Ishikawa (cell line): ENCODE measurements at regions not wholly inside any gene's neighbourhood (a gene's known extent, or its start where the extent isn't known, plus 50 kb on each side); places are given as distances from the start of the nearest gene placed in this dataset.

Experiments
- CEBPB ChIP-seq: IDR thresholded peaks from 2 replicates; pipeline ENCODE4 v1.6.1; 2012
- CREB1 ChIP-seq: IDR thresholded peaks from 2 replicates; pipeline ENCODE4 v1.6.1; 2012; ENCODE audit warnings: low read depth
- EGR1 ChIP-seq: IDR thresholded peaks from 2 replicates; pipeline ENCODE4 v1.6.1; 2012
- EP300 ChIP-seq: IDR thresholded peaks from 2 replicates; pipeline ENCODE4 v1.6.1; 2012; ENCODE audit warnings: borderline replicate concordance
- FOXM1 ChIP-seq: IDR thresholded peaks from 2 replicates; pipeline ENCODE4 v1.6.1; 2012; ENCODE audit warnings: low read depth, borderline replicate concordance
- MAX ChIP-seq: IDR thresholded peaks from 2 replicates; pipeline ENCODE4 v1.6.1; 2012
- NFIC ChIP-seq: IDR thresholded peaks from 2 replicates; pipeline ENCODE4 v1.6.1; 2012
- RAD21 ChIP-seq: IDR thresholded peaks from 2 replicates; pipeline ENCODE4 v1.6.1; 2012; ENCODE audit warnings: low read depth
- REST ChIP-seq: IDR thresholded peaks from 2 replicates; pipeline ENCODE4 v1.6.1; 2012; ENCODE audit warnings: low read depth, mild to moderate bottlenecking
- TAF1 ChIP-seq: IDR thresholded peaks from 2 replicates; pipeline ENCODE4 v1.6.1; 2012; ENCODE audit warnings: low read depth, mild to moderate bottlenecking
- TCF12 ChIP-seq: IDR thresholded peaks from 2 replicates; pipeline ENCODE4 v1.6.1; 2012; ENCODE audit warnings: low read depth
- TEAD4 ChIP-seq: IDR thresholded peaks from 2 replicates; pipeline ENCODE4 v1.6.1; 2012
- USF1 ChIP-seq: IDR thresholded peaks from 2 replicates; pipeline ENCODE4 v1.6.1; 2012
- YY1 ChIP-seq: IDR thresholded peaks from 2 replicates; pipeline ENCODE4 v1.6.1; 2012; ENCODE audit warnings: low read depth
- ZBTB7A ChIP-seq: IDR thresholded peaks from 2 replicates; pipeline ENCODE4 v1.6.1; 2012; ENCODE audit warnings: low read depth

DNA sequence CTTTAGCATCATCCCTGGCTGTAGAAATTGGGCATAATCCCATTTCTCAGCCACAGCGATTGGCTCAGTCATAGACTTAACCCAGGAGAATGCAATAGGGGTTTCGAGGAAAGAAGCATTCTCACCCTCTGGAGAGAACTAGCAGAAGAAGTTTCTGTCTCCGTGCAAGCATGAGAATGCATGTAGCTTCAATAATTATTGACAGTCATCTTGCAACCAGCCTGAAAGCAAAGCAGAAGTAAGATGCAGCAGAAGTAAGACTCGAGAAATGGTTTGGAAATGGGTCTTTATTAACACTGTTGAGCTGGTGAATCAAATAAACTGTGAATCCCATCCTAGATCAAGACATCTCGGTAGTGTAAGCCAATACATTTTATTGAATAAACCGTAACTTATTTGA lies 828.8 kb upstream of the GJE1 start:
- TF ChIP-seq TCF12 (no peak), CREB1 (no peak), TAF1 (no peak), MAX (no peak), EGR1 (no peak), ZBTB7A (no peak), USF1 (no peak), RAD21 (no peak), TEAD4 (no peak), YY1 (no peak), REST (no peak), CEBPB (no peak), NFIC (no peak), EP300 (no peak), FOXM1 (no peak)

DNA sequence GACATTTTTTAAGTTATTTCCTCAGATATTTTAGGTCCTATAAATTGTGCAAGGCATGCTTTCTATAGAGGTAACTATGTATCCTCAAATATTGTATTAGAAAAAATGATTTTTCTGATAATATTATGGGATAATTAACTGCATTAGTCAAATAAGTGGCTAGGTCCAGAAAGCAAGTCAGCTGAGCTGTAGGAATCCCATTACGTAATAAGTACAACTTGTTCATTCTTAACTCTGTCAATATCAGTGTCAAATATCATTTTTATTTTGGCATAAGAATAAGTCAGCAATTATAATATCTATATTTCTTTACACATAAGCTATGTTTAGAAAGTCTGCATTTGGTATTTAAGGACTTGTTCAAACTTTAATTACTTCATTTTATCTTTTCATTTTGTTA lies 830.9 kb upstream of the GJE1 start:
- no peak for TF ChIP-seq MAX
- no peak for TF ChIP-seq TEAD4
- no peak for TF ChIP-seq TCF12
- TF ChIP-seq CREB1: no peak
- TF ChIP-seq RAD21: no peak
- no peak for TF ChIP-seq YY1
- TF ChIP-seq ZBTB7A: no peak
- no peak for TF ChIP-seq NFIC
- TF ChIP-seq FOXM1: no peak
- TF ChIP-seq EP300: no peak
- TF ChIP-seq TAF1: no peak
- no peak for TF ChIP-seq USF1
- TF ChIP-seq CEBPB: no peak
- no peak for TF ChIP-seq EGR1
- no peak for TF ChIP-seq REST

DNA sequence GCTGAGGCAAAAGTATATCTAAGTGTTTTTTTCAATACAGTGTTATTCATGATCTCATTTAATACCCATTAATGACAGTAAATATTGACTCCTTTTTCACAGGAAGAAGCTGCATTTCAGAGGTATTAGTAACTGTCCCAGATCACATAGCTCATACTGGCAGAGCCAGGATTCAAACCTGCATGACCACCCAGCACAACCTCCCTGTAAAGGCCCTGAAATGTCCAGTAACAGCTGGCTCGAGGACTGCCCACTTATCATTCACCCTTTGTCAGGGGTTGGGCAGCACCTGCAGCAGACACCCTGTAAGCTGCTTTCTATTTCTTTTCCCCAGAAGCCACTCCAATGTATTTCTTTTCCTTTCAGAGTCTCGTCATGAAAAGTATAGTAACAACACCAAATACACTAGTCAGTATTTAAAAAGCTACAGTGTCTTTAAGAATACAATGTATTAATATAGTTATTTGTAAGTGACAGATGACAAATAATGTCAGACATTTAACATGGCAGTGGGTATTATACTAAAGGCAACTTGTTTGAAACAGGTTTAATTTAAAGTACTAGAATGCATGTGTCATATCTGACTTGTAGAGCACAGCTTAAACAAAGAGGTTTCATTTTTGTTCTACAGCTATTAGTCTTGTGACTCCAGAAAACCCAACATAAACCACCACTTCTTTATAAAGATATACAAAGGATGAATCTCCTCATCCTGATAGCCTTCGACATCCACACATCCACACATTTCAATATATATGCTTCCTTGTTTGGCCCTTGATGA lies 841.6 kb upstream of the GJE1 start:
- TF ChIP-seq ZBTB7A (no peak), CREB1 (no peak), MAX (no peak), TAF1 (no peak), CEBPB (no peak), USF1 (no peak), NFIC (no peak), RAD21 (no peak), TEAD4 (no peak), FOXM1 (no peak), EP300 (no peak), REST (no peak)

- TF ChIP-seq TCF12 (no peak), NFIC (no peak)
These were observed 843.8 kb upstream of the GJE1 start for GRCh38 chr6:141288947-141289346.
